GM12878 (cell line): ENCODE measurements at regions not wholly inside any gene's neighbourhood (a gene's known extent, or its start where the extent isn't known, plus 50 kb on each side); places are given as distances from the start of the nearest gene placed in this dataset.

Experiments used
- ATAC-seq: fragments of 200-7000 bp; cut with Tn5 transposase; 3 replicates; pipeline ENCODE4 v1.9.1; 2020; ENCODE audit warnings: mild to moderate bottlenecking, moderate library complexity
- BruUV-seq: library from RNA; stranded (reverse); fragments of 400-500 nt; replicated peaks from 2 replicates; lab custom pipeline; 2021; lab: Mats Ljungman, UMichigan
- CTCF ChIA-PET: fragments of 300-600 bp; sonication (Branson Sonifier 250); formaldehyde crosslinking; extraction: SDS; loops from one replicate; lab custom pipeline; 2021; ENCODE audit warnings: inconsistent platforms; lab: Yijun Ruan, JAX
- POLR2A ChIA-PET: fragments of 350-600 bp; formaldehyde crosslinking; extraction: SDS; loops from one replicate; lab custom pipeline; 2021; ENCODE audit warnings: inconsistent platforms; lab: Charles Lee
- RAD21 ChIA-PET: fragments of 300-600 bp; sonication (Branson Sonifier 250); formaldehyde crosslinking; loops from one replicate; lab custom pipeline; 2023; ENCODE audit warnings: antibody characterized with exemption; ENCODE audit not compliant: unreplicated experiment; lab: Charles Lee
- SMC1A ChIA-PET: fragments of 300-600 bp; sonication (Branson Sonifier 250); formaldehyde crosslinking; loops from one replicate; lab custom pipeline; 2023; ENCODE audit not compliant: unreplicated experiment, uncharacterized antibody; lab: Charles Lee
- DNase-seq: peaks from one replicate; pipeline ENCODE4 v3.0.0-alpha.2; 2011; ENCODE audit warnings: low read depth, low spot score
- FAIRE-seq: peaks from 3 replicates; lab custom pipeline; 2011; peaks lifted over from hg19 to GRCh38; lab: Jason Lieb, UNC
- H2AFZ ChIP-seq: 2 replicates; pipeline ENCODE4 v1.6.0; 2011; ENCODE audit warnings: low read depth, low read length, control low read depth; ENCODE audit not compliant: control insufficient read depth
- H3K27ac ChIP-seq: 2 replicates; pipeline ENCODE4 v1.5.1; 2011; ENCODE audit warnings: control low read depth; ENCODE audit not compliant: control insufficient read depth, insufficient read depth
- H3K27me3 ChIP-seq, 2 experiments: replicated peaks in 1 of 2; 2 replicates each; pipeline versions ENCODE4 v1.6.0 to v1.6.1; 2011; ENCODE audit warnings: low read length in 1 of 2; ENCODE audit not compliant: control insufficient read depth in 2 of 2, insufficient read depth in 2 of 2
- H3K36me3 ChIP-seq, 2 experiments: 2 replicates each; pipeline ENCODE4 v1.5.1; 2011; ENCODE audit warnings: low read length in 1 of 2; ENCODE audit not compliant: control insufficient read depth in 2 of 2, insufficient read depth in 2 of 2
- H3K4me1 ChIP-seq: 2 replicates; pipeline ENCODE4 v1.6.1; 2011; ENCODE audit warnings: mild to moderate bottlenecking, low read length, moderate library complexity, mixed read lengths; ENCODE audit not compliant: control insufficient read depth, insufficient read depth
- H3K4me2 ChIP-seq: 2 replicates; pipeline ENCODE4 v1.6.0; 2011; ENCODE audit warnings: control low read depth; ENCODE audit not compliant: control insufficient read depth, insufficient read depth
- H3K4me3 ChIP-seq: fragments of 200-600 bp; sonication (generic); 2 replicates; pipeline ENCODE4 v1.5.1; 2016
- H3K79me2 ChIP-seq: 2 replicates; pipeline ENCODE4 v1.6.0; 2011; ENCODE audit warnings: low read length; ENCODE audit not compliant: control insufficient read depth, insufficient read depth
- H3K9ac ChIP-seq: 2 replicates; pipeline ENCODE4 v1.8.0; 2011; ENCODE audit warnings: low read length, control low read depth, mixed read lengths; ENCODE audit not compliant: control insufficient read depth, insufficient read depth
- H3K9me3 ChIP-seq: replicated peaks from 3 replicates; pipeline ENCODE4 v1.5.1; 2011; ENCODE audit warnings: mild to moderate bottlenecking, low read length; ENCODE audit not compliant: control insufficient read depth, insufficient read depth
- H4K20me1 ChIP-seq: 2 replicates; pipeline ENCODE4 v1.6.0; 2011; ENCODE audit not compliant: control insufficient read depth, insufficient read depth
- NFYA ChIP-seq: IDR thresholded peaks from 2 replicates; pipeline ENCODE4 v1.6.1; 2011; ENCODE audit warnings: low read depth, mild to moderate bottlenecking, low read length, improper control_type of control experiment, borderline replicate concordance
- POLR2AphosphoS2 ChIP-seq: IDR thresholded peaks from 2 replicates; pipeline ENCODE4 v1.6.1; 2011; ENCODE audit warnings: low read depth, mild to moderate bottlenecking, low read length, improper control_type of control experiment, moderate library complexity
- TCF12 ChIP-seq: IDR thresholded peaks from 2 replicates; pipeline ENCODE4 v1.6.1; 2011; ENCODE audit warnings: low read depth, mild to moderate bottlenecking, low read length
- ZNF384 ChIP-seq: IDR thresholded peaks from 2 replicates; pipeline ENCODE4 v1.6.1; 2012; ENCODE audit warnings: low read depth, mild to moderate bottlenecking, low read length, improper control_type of control experiment, borderline replicate concordance
- ZSCAN29 ChIP-seq: fragments of 450-650 bp; IDR thresholded peaks from 2 replicates; pipeline ENCODE4 v1.6.1; 2017; ENCODE audit warnings: mild to moderate bottlenecking, moderate library complexity
- WGBS: methylation state at CpG from one replicate; pipeline ENCODE4 v1.1.6; 2016; ENCODE audit warnings: low lambda C conversion rate; ENCODE audit not compliant: insufficient replicate concordance, insufficient coverage; ENCODE audit errors: missing lambda C conversion rate; 5-methylcytosine and 5-hydroxymethylcytosine counted together
- in situ Hi-C: fragments of 300-500 bp; cut with MboI; formaldehyde crosslinking; loops from 9 replicates; pipeline ENCODE4 v1.14.3; 2018; ENCODE audit warnings: mixed read lengths
- intact Hi-C: fragments of 100-400 bp; cut with micrococcal nuclease; formaldehyde crosslinking; loops from one replicate; pipeline ENCODE4 v1.14.2; 2022; ENCODE audit not compliant: unreplicated experiment
- TF ChIP-seq, protein P1 (sequence below): fragments of 450-650 bp; IDR thresholded peaks from 2 replicates; pipeline ENCODE4 v1.6.1; 2017; ENCODE audit warnings: antibody characterized with exemption, mild to moderate bottlenecking, moderate library complexity

DNA sequence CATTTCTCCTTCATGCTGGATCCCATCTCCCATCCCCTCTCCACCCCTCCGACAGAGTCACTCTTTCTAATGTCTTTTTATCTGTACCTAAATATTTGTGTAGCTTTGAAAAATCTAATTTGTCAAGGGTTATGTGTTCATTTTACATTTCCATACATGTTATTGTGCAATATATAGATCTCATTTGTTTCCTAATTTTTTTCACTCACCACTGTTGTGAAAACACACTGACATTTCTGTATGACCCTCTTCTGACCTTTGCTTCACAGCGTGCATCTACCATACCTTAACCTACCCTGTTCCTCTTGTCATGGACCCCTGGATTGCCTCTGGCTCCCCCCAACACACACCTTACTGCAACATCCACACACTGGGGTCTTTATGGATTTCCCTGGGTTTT lies 942.9 kb downstream of the TBC1D22A start (continued):
- TF ChIP-seq, protein P1, sequence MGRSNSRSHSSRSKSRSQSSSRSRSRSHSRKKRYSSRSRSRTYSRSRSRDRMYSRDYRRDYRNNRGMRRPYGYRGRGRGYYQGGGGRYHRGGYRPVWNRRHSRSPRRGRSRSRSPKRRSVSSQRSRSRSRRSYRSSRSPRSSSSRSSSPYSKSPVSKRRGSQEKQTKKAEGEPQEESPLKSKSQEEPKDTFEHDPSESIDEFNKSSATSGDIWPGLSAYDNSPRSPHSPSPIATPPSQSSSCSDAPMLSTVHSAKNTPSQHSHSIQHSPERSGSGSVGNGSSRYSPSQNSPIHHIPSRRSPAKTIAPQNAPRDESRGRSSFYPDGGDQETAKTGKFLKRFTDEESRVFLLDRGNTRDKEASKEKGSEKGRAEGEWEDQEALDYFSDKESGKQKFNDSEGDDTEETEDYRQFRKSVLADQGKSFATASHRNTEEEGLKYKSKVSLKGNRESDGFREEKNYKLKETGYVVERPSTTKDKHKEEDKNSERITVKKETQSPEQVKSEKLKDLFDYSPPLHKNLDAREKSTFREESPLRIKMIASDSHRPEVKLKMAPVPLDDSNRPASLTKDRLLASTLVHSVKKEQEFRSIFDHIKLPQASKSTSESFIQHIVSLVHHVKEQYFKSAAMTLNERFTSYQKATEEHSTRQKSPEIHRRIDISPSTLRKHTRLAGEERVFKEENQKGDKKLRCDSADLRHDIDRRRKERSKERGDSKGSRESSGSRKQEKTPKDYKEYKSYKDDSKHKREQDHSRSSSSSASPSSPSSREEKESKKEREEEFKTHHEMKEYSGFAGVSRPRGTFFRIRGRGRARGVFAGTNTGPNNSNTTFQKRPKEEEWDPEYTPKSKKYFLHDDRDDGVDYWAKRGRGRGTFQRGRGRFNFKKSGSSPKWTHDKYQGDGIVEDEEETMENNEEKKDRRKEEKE, result no peak
- TF ChIP-seq ZSCAN29, result no peak

DNA sequence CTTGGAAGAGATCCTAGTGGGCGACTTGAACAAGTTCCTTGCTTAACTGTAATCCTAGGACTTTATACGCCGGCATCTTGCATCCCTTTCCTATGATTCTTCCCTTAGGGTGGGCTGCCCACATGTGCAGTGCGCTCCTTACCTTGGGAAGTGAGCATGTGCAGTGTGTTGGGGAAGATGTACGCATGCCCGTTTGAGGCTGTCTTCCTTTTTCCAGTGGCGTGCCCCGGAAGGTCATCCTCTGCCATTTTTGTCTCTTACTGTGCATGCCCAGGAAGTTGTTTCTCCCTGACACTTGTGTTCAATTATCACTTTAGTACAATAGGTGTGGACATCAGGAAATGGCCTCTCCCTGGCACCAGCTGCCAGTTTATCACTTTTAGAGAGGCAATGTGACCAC lies 936.5 kb downstream of the TBC1D22A start:
- Histone ChIP-seq H3K9me3 (no peaks in the 10 kb centered on the region; the same call in 2 of the 3 replicates), H3K79me2 (no peaks in the 10 kb centered on the region), H3K36me3 (no peaks in the 10 kb centered on the region), H3K4me3 (no peak overlapping the region), H3K4me1 (no peaks in the 10 kb centered on the region), H3K4me2 (no peak overlapping the region), H3K27me3 (no peaks in the 10 kb centered on the region), H3K9ac (no peak overlapping the region), H2AFZ (no peak overlapping the region), H3K27ac (no peak overlapping the region), H4K20me1 (no peaks in the 10 kb centered on the region)
- intact Hi-C loops (no loop called here), in situ Hi-C loops (no loop called here)
- ChIA-PET SMC1A (no interaction called here), RAD21 (no interaction called here), CTCF (no interaction called here), POLR2A (no interaction called here)
- no TSS peak for BruUV-seq
- no peak for TF ChIP-seq POLR2AphosphoS2
- no peak for TF ChIP-seq ZNF384
- TF ChIP-seq NFYA, result no peak
- TF ChIP-seq TCF12, result no peak
- DNase-seq (no peak), FAIRE-seq (no peak), ATAC-seq (no peak)
- 63% methylated on average over 8 of the region's 8 CpGs for WGBS
